Memory B cell (primary cell): ENCODE measurements at regions not wholly inside any gene's neighbourhood (a gene's known extent, or its start where the extent isn't known, plus 50 kb on each side); places are given as distances from the start of the nearest gene placed in this dataset.
"Not testable (repeated sequence)": the region's sequence is repeated elsewhere in the genome, so short reads cannot be mapped to it uniquely, and the experiment has no call there.

Experiments used
- ATAC-seq: fragments of 150-1000 bp; cut with Tn5 transposase; 2 replicates; pipeline ENCODE4 v1.10.0; 2021; ENCODE audit warnings: low read depth, mild to moderate bottlenecking, moderate library complexity
- DNase-seq, 2 donors: peaks; one replicate each; pipeline ENCODE4 v3.0.0; 2022; ENCODE audit warnings: low spot score in 2 of 2
- H3K27ac Mint-ChIP-seq: one replicate; pipeline ENCODE4 v1.8.0; 2022; ENCODE audit warnings: mild to moderate bottlenecking, moderate library complexity, mixed read lengths
- H3K27me3 Mint-ChIP-seq: one replicate; pipeline ENCODE4 v1.8.0; 2022; ENCODE audit warnings: mixed read lengths
- H3K36me3 Mint-ChIP-seq: one replicate; pipeline ENCODE4 v1.8.0; 2022; ENCODE audit warnings: mild to moderate bottlenecking, mixed read lengths
- H3K4me1 Mint-ChIP-seq: one replicate; pipeline ENCODE4 v1.8.0; 2022; ENCODE audit warnings: mixed read lengths
- H3K4me3 Mint-ChIP-seq: one replicate; pipeline ENCODE4 v1.8.0; 2022; ENCODE audit warnings: mild to moderate bottlenecking, moderate library complexity, mixed read lengths
- H3K9me3 Mint-ChIP-seq: one replicate; pipeline ENCODE4 v1.8.0; 2022; ENCODE audit warnings: mixed read lengths

DNA sequence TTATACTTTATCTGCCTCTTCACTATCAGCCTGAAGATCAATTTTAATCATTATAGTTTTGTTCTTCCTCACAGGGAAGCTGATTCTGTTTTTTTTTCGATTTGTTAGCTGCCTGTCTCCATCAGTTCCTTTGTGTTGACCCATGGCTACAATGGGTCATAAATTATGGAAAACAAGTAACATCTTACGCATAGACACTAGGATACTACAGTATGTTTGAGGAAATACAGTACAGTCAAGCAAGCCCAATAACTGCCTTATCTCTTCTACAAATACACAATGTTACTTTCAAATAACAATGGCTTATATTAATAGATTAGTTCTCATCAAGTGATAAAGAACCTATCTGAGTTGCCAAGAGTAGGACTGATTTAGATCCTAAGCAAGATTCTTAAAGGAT, 160.5 kb upstream of the FREM1 start:
- Mint-ChIP-seq H3K27ac (no peak overlapping the region), H3K9me3 (peaks cover 4% of the 10 kb centered on the region), H3K36me3 (no peaks in the 10 kb centered on the region), H3K27me3 (peaks cover 2% of the 10 kb centered on the region), H3K4me3 (no peak overlapping the region), H3K4me1 (no peaks in the 10 kb centered on the region)
- DNase-seq (no peak), ATAC-seq (no peak)

GRCh38 chr9:15069106-15069505, 158.9 kb upstream of the FREM1 start:
- no peak overlapping the region for H3K4me3 Mint-ChIP-seq
- ATAC-seq (no peak), DNase-seq (no peak)
- no peaks in the 10 kb centered on the region for H3K36me3 Mint-ChIP-seq
- H3K9me3 Mint-ChIP-seq: no peaks in the 10 kb centered on the region
- no peaks in the 10 kb centered on the region for H3K27me3 Mint-ChIP-seq
- H3K4me1 Mint-ChIP-seq: no peaks in the 10 kb centered on the region
- no peak overlapping the region for H3K27ac Mint-ChIP-seq

- H3K9me3 Mint-ChIP-seq: no peaks in the 10 kb centered on the region
- H3K4me1 Mint-ChIP-seq: no peaks in the 10 kb centered on the region
- no peaks in the 10 kb centered on the region for H3K27me3 Mint-ChIP-seq
- H3K27ac Mint-ChIP-seq: no peak overlapping the region
- ATAC-seq: no peak
- H3K36me3 Mint-ChIP-seq: no peaks in the 10 kb centered on the region
- H3K4me3 Mint-ChIP-seq: no peak overlapping the region
- no peak for DNase-seq
These were observed 158.0 kb upstream of the FREM1 start for GRCh38 chr9:15068261-15068660.

DNA sequence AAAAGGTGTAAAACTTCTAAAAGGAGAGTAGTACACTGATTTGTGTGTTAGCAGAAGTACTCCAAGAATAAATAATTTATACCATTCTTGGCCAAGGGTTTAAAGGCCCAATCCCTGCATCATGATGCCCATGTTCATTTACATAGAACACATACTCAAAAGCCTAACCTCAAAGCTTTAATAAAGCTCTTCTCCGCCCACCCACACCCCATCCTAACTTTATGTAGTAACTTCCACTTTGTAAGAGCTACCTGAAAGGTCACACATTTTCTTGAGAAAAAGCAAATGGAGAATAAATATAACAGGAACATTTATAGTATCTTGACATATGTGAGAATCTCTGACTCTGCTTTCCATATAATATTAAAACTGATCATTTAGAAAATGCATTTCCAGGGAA, 148.8 kb upstream of the FREM1 start:
- no peak overlapping the region for H3K4me3 Mint-ChIP-seq
- H3K27ac Mint-ChIP-seq: no peak overlapping the region
- H3K36me3 Mint-ChIP-seq: no peaks in the 10 kb centered on the region
- H3K4me1 Mint-ChIP-seq: no peaks in the 10 kb centered on the region
- DNase-seq: no peak
- H3K9me3 Mint-ChIP-seq: peaks cover 3% of the 10 kb centered on the region
- H3K27me3 Mint-ChIP-seq: no peaks in the 10 kb centered on the region
- no peak for ATAC-seq

DNA sequence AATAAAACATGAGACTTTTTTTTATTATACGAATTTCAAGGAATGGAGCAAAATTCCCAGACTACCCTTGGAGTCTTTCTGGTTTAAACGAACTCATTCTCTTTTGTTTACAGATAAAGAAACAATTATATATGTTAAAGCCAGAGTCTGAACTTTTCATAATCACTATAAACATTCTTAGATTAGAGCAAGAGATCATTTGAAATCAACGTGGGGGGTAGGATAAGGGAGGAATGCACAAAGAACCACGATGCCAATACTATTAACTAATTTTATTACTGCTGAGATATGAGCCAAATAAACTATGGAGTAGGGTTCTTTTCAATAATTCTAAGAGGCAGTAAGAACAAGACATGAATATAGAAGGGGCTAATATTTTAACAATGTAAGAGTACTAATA, 148.0 kb upstream of the FREM1 start:
- Mint-ChIP-seq H3K4me1 (no peaks in the 10 kb centered on the region), H3K27ac (no peak overlapping the region), H3K27me3 (no peaks in the 10 kb centered on the region), H3K4me3 (no peak overlapping the region), H3K36me3 (no peaks in the 10 kb centered on the region), H3K9me3 (peaks cover 3% of the 10 kb centered on the region)
- ATAC-seq (no peak), DNase-seq (no peak)

DNA sequence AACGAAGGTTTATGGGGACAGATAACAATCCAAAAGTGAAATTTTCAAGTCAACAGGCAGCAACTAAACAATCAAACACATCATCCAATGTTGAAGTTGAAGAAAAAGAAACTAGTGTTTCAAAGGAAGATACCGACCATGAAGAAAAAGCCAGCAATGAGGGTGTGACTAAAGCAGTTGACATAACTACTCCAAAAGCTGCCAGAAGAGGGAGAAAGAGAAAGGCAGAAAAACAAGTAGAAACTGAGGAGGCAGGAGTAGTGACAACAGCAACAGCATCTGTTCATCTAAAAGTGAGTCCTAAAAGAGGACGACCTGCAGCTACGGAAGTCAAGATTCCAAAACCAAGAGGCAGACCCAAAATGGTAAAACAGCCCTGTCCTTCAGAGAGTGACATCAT, 145.1 kb upstream of the FREM1 start:
- not testable (repeated sequence) for H3K4me1 Mint-ChIP-seq, H3K27me3 Mint-ChIP-seq, ATAC-seq, H3K27ac Mint-ChIP-seq, DNase-seq, H3K9me3 Mint-ChIP-seq, H3K4me3 Mint-ChIP-seq, H3K36me3 Mint-ChIP-seq

- no peak overlapping the region for H3K27ac Mint-ChIP-seq
- no peak for ATAC-seq
- H3K9me3 Mint-ChIP-seq: peaks cover 2% of the 10 kb centered on the region
These were observed 138.5 kb upstream of the FREM1 start for GRCh38 chr9:15048772-15049171.

DNA sequence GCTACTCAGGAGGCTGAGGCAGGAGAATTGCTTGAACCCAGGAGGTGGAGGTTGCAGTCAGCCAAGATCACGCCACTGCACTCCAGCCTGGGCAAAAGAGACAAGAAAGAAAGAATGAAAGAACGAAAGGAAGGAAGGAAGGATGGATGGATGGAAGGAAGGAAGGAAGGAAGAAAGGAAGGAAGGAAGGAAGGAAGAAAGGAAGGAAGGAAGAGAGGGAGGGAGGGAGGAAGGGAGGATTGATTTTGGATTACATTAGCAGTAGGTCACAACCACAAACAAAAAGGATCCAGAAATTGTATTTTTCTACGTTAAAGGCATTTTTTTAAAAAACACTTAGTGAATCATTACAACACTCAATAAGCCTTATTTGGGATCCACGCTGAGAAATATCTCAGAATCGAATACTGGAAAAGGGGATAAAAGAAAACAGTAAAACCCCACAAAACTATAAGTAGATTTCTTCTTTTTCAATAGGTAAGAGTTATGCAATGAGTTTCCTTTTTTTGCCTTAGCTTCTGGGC, 136.9 kb upstream of the FREM1 start:
- no peak overlapping the region for H3K27ac Mint-ChIP-seq
- ATAC-seq (no peak), DNase-seq (no peak)
- peaks cover 2% of the 10 kb centered on the region for H3K27me3 Mint-ChIP-seq
- peaks cover 2% of the 10 kb centered on the region for H3K9me3 Mint-ChIP-seq
- no peaks in the 10 kb centered on the region for H3K36me3 Mint-ChIP-seq
- no peaks in the 10 kb centered on the region for H3K4me1 Mint-ChIP-seq
- no peak overlapping the region for H3K4me3 Mint-ChIP-seq

More at GRCh38 chr9:15048772-15049171, 138.5 kb upstream of the FREM1 start:
- H3K4me3 Mint-ChIP-seq: no peak overlapping the region
- DNase-seq: no peak
- H3K27me3 Mint-ChIP-seq: peaks cover 2% of the 10 kb centered on the region
- no peaks in the 10 kb centered on the region for H3K4me1 Mint-ChIP-seq
- H3K36me3 Mint-ChIP-seq: no peaks in the 10 kb centered on the region

- H3K4me3 Mint-ChIP-seq: no peak overlapping the region
- no peaks in the 10 kb centered on the region for H3K36me3 Mint-ChIP-seq
- peaks cover 2% of the 10 kb centered on the region for H3K27me3 Mint-ChIP-seq
- no peak overlapping the region for H3K27ac Mint-ChIP-seq
- peaks cover 1% of the 10 kb centered on the region for H3K9me3 Mint-ChIP-seq
- ATAC-seq: no peak
- no peaks in the 10 kb centered on the region for H3K4me1 Mint-ChIP-seq
- DNase-seq: no peak
These were observed 123.1 kb upstream of the FREM1 start for GRCh38 chr9:15033316-15033715.

DNA sequence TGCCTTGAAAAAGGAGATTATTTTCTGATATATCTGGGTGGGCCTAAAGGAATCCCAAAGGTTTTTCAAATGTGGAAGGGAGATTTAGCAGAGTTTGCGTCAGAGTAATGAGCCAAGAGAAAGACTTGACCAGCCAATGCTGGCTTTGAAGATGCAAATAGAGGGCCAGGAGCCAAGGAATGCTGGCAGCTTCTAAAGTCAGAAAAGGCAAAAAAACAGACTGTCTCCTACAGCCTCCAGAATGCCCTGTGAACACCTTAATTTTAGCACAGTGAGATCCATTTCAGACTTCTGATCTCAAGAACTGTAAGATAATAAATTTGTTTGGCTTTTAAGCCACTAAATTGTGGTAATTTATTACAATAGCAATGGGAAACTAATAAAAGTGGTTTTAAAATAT, 122.6 kb upstream of the FREM1 start:
- H3K27me3 Mint-ChIP-seq: peaks cover 2% of the 10 kb centered on the region
- no peaks in the 10 kb centered on the region for H3K4me1 Mint-ChIP-seq
- no peaks in the 10 kb centered on the region for H3K36me3 Mint-ChIP-seq
- no peak overlapping the region for H3K4me3 Mint-ChIP-seq
- peaks cover 5% of the 10 kb centered on the region for H3K9me3 Mint-ChIP-seq
- no peak for DNase-seq
- H3K27ac Mint-ChIP-seq: no peak overlapping the region
- ATAC-seq: no peak

DNA sequence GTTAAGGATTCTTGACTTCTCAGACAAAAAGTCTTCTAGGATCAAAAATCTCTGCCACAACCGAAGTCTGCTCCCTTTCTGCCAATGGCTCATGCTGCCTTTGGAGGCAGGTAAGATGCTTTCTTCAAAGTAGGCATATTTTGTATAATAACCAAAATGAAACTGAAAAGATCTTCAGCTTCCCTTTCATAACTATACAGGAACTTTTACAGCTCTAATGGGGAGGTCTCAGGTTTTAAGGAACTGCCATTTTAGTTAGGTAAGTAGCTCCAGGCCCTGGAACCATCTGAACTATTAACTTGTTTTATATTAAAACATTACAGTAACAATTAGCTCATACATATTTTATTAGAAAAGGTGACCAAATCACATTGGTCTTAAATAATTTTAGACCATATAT, 110.9 kb upstream of the FREM1 start:
- Mint-ChIP-seq H3K4me1 (no peaks in the 10 kb centered on the region), H3K4me3 (no peak overlapping the region), H3K27me3 (peaks cover 4% of the 10 kb centered on the region), H3K36me3 (no peaks in the 10 kb centered on the region), H3K27ac (no peak overlapping the region), H3K9me3 (peaks cover 7% of the 10 kb centered on the region)
- DNase-seq (no peak), ATAC-seq (no peak)

DNA sequence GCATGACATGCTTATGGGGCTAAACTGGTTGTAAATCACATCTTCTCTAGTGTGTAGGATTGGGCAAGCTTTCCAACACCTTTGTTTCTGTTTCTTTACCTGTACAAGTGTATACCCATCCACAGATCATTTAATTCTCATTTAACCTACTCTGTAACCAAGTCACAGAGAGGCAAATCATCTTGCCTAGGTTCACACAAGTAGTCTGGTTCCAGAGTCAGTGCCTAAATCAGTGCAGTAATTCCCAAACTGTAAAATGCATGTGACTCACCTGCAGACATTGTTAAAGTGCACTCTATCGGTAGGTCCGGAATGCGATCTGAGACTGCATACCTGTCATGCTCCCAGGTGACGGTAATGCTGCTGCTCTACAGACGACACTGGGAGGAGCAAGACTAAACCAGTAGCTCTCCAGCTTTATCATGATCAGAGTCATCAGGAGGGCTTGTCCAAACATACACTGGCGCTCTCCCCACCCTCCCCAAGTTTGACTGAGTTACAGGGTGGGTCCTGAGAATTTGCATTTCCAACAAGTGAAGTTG, 107.9 kb upstream of the FREM1 start:
- Mint-ChIP-seq H3K27ac (no peak overlapping the region), H3K9me3 (no peaks in the 10 kb centered on the region), H3K4me3 (no peak overlapping the region), H3K27me3 (no peaks in the 10 kb centered on the region), H3K4me1 (no peaks in the 10 kb centered on the region), H3K36me3 (no peaks in the 10 kb centered on the region)
- DNase-seq: no peak
- no peak for ATAC-seq

DNA sequence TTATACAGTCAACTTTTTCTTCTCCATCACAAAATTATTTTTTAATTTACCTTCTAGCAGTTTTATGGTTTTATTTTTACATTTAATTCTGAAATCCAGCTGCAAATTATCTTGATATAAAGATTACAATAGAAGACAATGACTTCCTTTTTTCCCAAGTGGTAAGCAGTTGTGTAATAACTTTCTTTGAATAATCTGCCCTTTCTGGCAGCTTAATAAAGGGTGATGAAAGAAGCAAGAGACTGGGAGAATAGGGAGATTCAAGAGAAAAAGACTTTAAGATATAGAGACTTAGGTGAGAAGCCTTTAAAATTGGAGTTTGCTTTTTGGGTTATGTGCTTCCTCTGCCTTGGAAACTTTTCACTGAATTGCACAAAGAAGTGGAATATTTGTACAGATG, 100.4 kb upstream of the FREM1 start:
- Mint-ChIP-seq H3K36me3 (no peaks in the 10 kb centered on the region), H3K9me3 (peaks cover 1% of the 10 kb centered on the region), H3K27ac (no peak overlapping the region), H3K4me3 (no peak overlapping the region), H3K27me3 (no peaks in the 10 kb centered on the region), H3K4me1 (no peaks in the 10 kb centered on the region)
- no peak for DNase-seq
- ATAC-seq: no peak

- no peak overlapping the region for H3K4me3 Mint-ChIP-seq
- DNase-seq: no peak
These were observed 97.5 kb upstream of the FREM1 start for GRCh38 chr9:15007698-15008097.

GRCh38 chr9:14994738-14995137, 84.5 kb upstream of the FREM1 start:
- no peak overlapping the region for H3K27ac Mint-ChIP-seq
- peaks cover 17% of the 10 kb centered on the region for H3K27me3 Mint-ChIP-seq

More at GRCh38 chr9:15007698-15008097, 97.5 kb upstream of the FREM1 start:
- ATAC-seq: no peak
- peaks cover 3% of the 10 kb centered on the region for H3K9me3 Mint-ChIP-seq
- H3K36me3 Mint-ChIP-seq: no peaks in the 10 kb centered on the region
- no peaks in the 10 kb centered on the region for H3K4me1 Mint-ChIP-seq
- H3K27me3 Mint-ChIP-seq: no peaks in the 10 kb centered on the region
- no peak overlapping the region for H3K27ac Mint-ChIP-seq

More at GRCh38 chr9:14994738-14995137, 84.5 kb upstream of the FREM1 start:
- Mint-ChIP-seq H3K4me1 (peaks cover 3% of the 10 kb centered on the region), H3K36me3 (peaks cover 3% of the 10 kb centered on the region), H3K4me3 (no peak overlapping the region), H3K9me3 (peaks cover 10% of the 10 kb centered on the region)
- DNase-seq: no peak
- no peak for ATAC-seq
